Activated T-helper 1 cell treated with anti-CD3 and anti-CD28 coated beads, Interleukin-12 subunit alpha, Interleukin-12 subunit beta, Interleukin-2, Interleukin-4 antibody, amounts not matched to agents 30 ng/mL and 10 ng/mL and 1 ng/mL, durations not matched to agents 14 hours and 24 hours and 36 hours (primary cell): ENCODE measurements at regions not wholly inside any gene's neighbourhood (a gene's known extent, or its start where the extent isn't known, plus 50 kb on each side); places are given as distances from the start of the nearest gene placed in this dataset.
"Not testable (repeated sequence)": the region's sequence is repeated elsewhere in the genome, so short reads cannot be mapped to it uniquely, and the experiment has no call there.

Experiments
- DNase-seq: peaks from one replicate; pipeline ENCODE4 v3.0.0; 2021; ENCODE audit warnings: low spot score
- H3K27ac Mint-ChIP-seq: one replicate; pipeline ENCODE4 v1.8.0; 2021; ENCODE audit warnings: mild to moderate bottlenecking, mixed read lengths
- H3K27me3 Mint-ChIP-seq: one replicate; pipeline ENCODE4 v1.8.0; 2022; ENCODE audit warnings: mild to moderate bottlenecking, moderate library complexity, mixed read lengths; ENCODE audit not compliant: insufficient read depth
- H3K36me3 Mint-ChIP-seq: one replicate; pipeline ENCODE4 v1.8.0; 2021; ENCODE audit warnings: low read depth, mixed read lengths
- H3K4me1 Mint-ChIP-seq: one replicate; pipeline ENCODE4 v1.8.0; 2021; ENCODE audit warnings: low read depth, mixed read lengths
- H3K4me3 Mint-ChIP-seq: one replicate; pipeline ENCODE4 v1.8.0; 2021; ENCODE audit warnings: mild to moderate bottlenecking, moderate library complexity, mixed read lengths
- H3K9me3 Mint-ChIP-seq: one replicate; pipeline ENCODE4 v1.8.0; 2021; ENCODE audit warnings: mixed read lengths
- intact Hi-C: fragments of 100-400 bp; cut with micrococcal nuclease; formaldehyde crosslinking; loops from one replicate; pipeline ENCODE4 v1.15.1; 2024

GRCh38 chr5:145548097-145548496, 287.0 kb downstream of the PRELID2 start:
- Mint-ChIP-seq H3K36me3 (no peaks in the 10 kb centered on the region), H3K27me3 (no peaks in the 10 kb centered on the region), H3K4me3 (no peak overlapping the region), H3K4me1 (no peaks in the 10 kb centered on the region), H3K27ac (no peak overlapping the region), H3K9me3 (peaks cover 5% of the 10 kb centered on the region)
- intact Hi-C loops, result no loop called here
- DNase-seq, result no peak

DNA sequence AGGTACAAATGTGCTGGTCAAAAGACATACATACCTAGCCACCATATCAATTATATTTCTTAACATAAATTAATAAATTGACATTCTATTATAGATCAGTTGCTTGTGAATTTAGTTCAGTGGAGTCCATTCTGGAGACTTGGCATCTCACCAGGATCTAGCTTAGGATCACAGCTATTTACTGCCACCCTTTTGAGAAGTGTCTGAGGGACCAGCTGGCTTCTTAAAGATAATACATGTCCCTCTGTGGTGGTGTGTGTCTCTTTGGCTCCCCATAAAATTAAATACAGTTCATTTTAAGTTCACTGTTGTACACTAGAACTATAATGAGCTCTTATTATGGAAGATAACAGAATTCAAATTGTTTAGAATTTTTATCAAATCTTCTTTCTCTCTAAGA, 290.7 kb downstream of the PRELID2 start:
- Mint-ChIP-seq H3K36me3 (no peaks in the 10 kb centered on the region), H3K27ac (no peak overlapping the region), H3K4me1 (no peaks in the 10 kb centered on the region), H3K9me3 (no peaks in the 10 kb centered on the region), H3K27me3 (no peaks in the 10 kb centered on the region), H3K4me3 (no peak overlapping the region)
- intact Hi-C loops, result no loop called here
- DNase-seq, result no peak

- Mint-ChIP-seq H3K36me3 (no peaks in the 10 kb centered on the region), H3K4me3 (no peak overlapping the region), H3K27ac (no peak overlapping the region), H3K9me3 (no peaks in the 10 kb centered on the region), H3K27me3 (no peaks in the 10 kb centered on the region), H3K4me1 (no peaks in the 10 kb centered on the region)
- no peak for DNase-seq
- intact Hi-C loops, result no loop called here
These were observed 291.2 kb downstream of the PRELID2 start for GRCh38 chr5:145543968-145544367.

- no peak overlapping the region for H3K27ac Mint-ChIP-seq
- no peaks in the 10 kb centered on the region for H3K9me3 Mint-ChIP-seq
- no peak overlapping the region for H3K4me3 Mint-ChIP-seq
- no peak for DNase-seq
- H3K36me3 Mint-ChIP-seq, result no peaks in the 10 kb centered on the region
- intact Hi-C loops, result no loop called here
- no peaks in the 10 kb centered on the region for H3K27me3 Mint-ChIP-seq
- H3K4me1 Mint-ChIP-seq, result no peaks in the 10 kb centered on the region
These were observed 294.8 kb downstream of the PRELID2 start for GRCh38 chr5:145540375-145540774.

- no peaks in the 10 kb centered on the region for H3K36me3 Mint-ChIP-seq
- H3K4me1 Mint-ChIP-seq, result no peaks in the 10 kb centered on the region
- no peak overlapping the region for H3K4me3 Mint-ChIP-seq
- H3K27ac Mint-ChIP-seq, result no peak overlapping the region
- H3K27me3 Mint-ChIP-seq, result no peaks in the 10 kb centered on the region
- H3K9me3 Mint-ChIP-seq, result no peaks in the 10 kb centered on the region
- intact Hi-C loops, result no loop called here
- DNase-seq, result no peak
These were observed 295.9 kb downstream of the PRELID2 start for GRCh38 chr5:145539201-145539600.

DNA sequence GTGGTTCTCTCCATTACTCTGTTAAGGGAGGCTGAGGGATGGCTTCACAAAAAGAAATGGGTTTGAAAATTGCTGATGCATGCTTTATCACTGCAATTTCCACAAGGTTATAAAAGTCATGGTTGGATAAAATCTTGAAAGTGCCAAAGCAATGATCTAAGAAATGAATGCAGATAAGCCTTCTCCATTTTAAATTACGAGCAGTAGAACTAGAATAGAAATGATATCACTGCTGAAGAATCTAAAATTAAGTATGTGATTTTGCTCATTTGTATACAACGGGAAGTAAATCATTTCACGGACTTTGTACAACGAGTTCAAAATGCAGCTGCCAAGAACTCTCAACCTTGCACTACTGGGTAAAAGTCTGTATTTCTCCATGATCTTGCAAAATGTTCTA, 299.0 kb downstream of the PRELID2 start:
- H3K4me1 Mint-ChIP-seq, result no peaks in the 10 kb centered on the region
- no peaks in the 10 kb centered on the region for H3K9me3 Mint-ChIP-seq
- no peaks in the 10 kb centered on the region for H3K36me3 Mint-ChIP-seq
- no peak for DNase-seq
- H3K27ac Mint-ChIP-seq, result no peak overlapping the region
- H3K27me3 Mint-ChIP-seq, result no peaks in the 10 kb centered on the region
- no peak overlapping the region for H3K4me3 Mint-ChIP-seq
- intact Hi-C loops, result no loop called here

DNA sequence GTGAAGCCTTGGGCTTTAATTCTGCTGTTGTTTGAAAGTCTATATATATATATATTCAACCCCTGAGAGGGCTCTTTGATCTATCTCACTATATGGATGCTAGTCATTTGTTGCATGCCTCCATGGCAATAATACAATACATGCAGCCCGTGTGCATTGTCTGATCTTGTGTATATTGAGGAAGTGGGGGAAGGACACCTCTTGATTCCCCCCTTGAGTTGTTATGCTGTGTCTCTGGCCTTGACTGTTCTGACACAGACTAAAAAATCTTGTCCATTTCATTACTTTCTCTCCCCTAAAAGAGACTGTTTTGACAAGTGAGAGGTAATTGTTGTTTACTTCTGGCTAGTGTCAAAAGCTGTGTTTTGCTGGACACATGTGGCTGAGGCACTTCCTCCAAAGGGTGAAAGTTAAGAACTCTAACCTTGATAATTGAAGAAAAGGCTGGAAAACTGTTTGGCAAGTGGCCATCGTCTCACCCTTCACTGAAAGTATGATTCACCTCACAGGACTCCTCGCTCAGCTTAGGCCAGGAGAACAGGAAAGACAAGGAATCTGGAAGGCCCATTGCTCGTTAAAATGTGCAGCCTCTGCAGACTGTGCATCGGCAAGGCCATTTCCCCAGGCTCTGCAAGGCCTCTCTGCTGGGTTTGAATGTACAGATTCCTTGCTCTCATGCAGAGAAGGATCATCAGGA, 304.0 kb downstream of the PRELID2 start:
- no peaks in the 10 kb centered on the region for H3K27me3 Mint-ChIP-seq
- intact Hi-C loops, result no loop called here

DNA sequence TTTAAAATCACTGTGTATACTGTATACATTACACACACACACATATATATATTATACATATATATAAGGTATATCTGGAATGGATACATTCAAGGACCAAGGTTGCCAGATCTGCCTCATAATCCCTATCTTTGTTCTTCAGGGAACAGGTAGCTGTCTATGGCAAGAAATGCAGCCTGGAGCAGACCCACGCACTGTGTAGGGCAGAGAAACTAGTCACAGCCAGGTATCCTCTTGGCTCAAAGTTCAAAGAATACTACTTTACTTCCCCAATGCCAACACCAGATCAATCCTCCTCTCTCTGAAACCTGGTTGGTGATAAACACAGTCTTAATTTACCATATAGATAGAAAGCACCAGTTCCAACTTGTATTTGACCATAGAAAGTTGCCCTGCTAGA, 313.6 kb downstream of the PRELID2 start:
- Mint-ChIP-seq H3K4me3 (no peak overlapping the region), H3K27ac (no peak overlapping the region), H3K36me3 (no peaks in the 10 kb centered on the region), H3K27me3 (no peaks in the 10 kb centered on the region), H3K4me1 (no peaks in the 10 kb centered on the region), H3K9me3 (no peaks in the 10 kb centered on the region)
- intact Hi-C loops, result no loop called here
- DNase-seq, result no peak

More for the DNA sequence above, 304.0 kb downstream of the PRELID2 start:
- H3K9me3 Mint-ChIP-seq, result no peaks in the 10 kb centered on the region
- no peak for DNase-seq
- H3K4me3 Mint-ChIP-seq, result no peak overlapping the region
- H3K36me3 Mint-ChIP-seq, result no peaks in the 10 kb centered on the region
- no peak overlapping the region for H3K27ac Mint-ChIP-seq
- H3K4me1 Mint-ChIP-seq, result no peaks in the 10 kb centered on the region

- DNase-seq, result no peak
- no peaks in the 10 kb centered on the region for H3K27me3 Mint-ChIP-seq
- intact Hi-C loops, result no loop called here
- no peaks in the 10 kb centered on the region for H3K4me1 Mint-ChIP-seq
- no peak overlapping the region for H3K4me3 Mint-ChIP-seq
- H3K27ac Mint-ChIP-seq, result no peak overlapping the region
- no peaks in the 10 kb centered on the region for H3K36me3 Mint-ChIP-seq
- H3K9me3 Mint-ChIP-seq, result no peaks in the 10 kb centered on the region
These were observed 314.1 kb downstream of the PRELID2 start for GRCh38 chr5:145521066-145521465.

DNA sequence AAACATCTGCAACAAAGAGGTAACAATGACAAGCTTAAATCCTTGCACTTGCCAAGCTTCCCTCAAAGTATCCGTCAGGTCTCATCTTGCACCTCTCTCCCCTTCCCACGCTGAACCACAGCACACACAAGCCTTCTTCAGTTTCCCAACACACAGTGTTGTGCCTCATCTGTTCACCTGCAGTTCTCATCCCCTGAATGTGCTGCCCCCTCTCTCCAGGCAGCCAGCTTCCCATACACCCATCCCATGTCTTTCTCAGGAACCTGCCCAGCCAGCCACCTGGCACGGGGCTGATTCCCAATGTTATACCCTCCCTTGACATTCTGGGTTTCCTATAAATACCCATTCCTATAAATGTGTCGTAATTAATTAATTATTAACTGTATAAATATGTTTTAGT, 314.8 kb downstream of the PRELID2 start:
- H3K36me3 Mint-ChIP-seq, result no peaks in the 10 kb centered on the region

GRCh38 chr5:145517588-145517987, 317.6 kb downstream of the PRELID2 start:
- H3K27me3 Mint-ChIP-seq, H3K9me3 Mint-ChIP-seq, H3K36me3 Mint-ChIP-seq, H3K4me3 Mint-ChIP-seq, H3K4me1 Mint-ChIP-seq, intact Hi-C loops, H3K27ac Mint-ChIP-seq, DNase-seq: not testable (repeated sequence)

More for the DNA sequence above, 314.8 kb downstream of the PRELID2 start:
- H3K9me3 Mint-ChIP-seq, result no peaks in the 10 kb centered on the region
- no peaks in the 10 kb centered on the region for H3K27me3 Mint-ChIP-seq
- H3K4me3 Mint-ChIP-seq, result no peak overlapping the region
- H3K4me1 Mint-ChIP-seq, result no peaks in the 10 kb centered on the region
- intact Hi-C loops, result no loop called here
- DNase-seq, result no peak
- H3K27ac Mint-ChIP-seq, result no peak overlapping the region

GRCh38 chr5:145511351-145511750, 323.8 kb downstream of the PRELID2 start:
- no peaks in the 10 kb centered on the region for H3K36me3 Mint-ChIP-seq
- H3K4me3 Mint-ChIP-seq, result no peak overlapping the region
- no peak for DNase-seq
- H3K4me1 Mint-ChIP-seq, result no peaks in the 10 kb centered on the region
- H3K27ac Mint-ChIP-seq, result no peak overlapping the region
- peaks cover 6% of the 10 kb centered on the region for H3K9me3 Mint-ChIP-seq
- intact Hi-C loops, result no loop called here
- no peaks in the 10 kb centered on the region for H3K27me3 Mint-ChIP-seq

GRCh38 chr5:145510769-145511168, 324.4 kb downstream of the PRELID2 start:
- H3K9me3 Mint-ChIP-seq, result peaks cover 6% of the 10 kb centered on the region
- no peaks in the 10 kb centered on the region for H3K36me3 Mint-ChIP-seq
- intact Hi-C loops, result no loop called here
- no peak overlapping the region for H3K4me3 Mint-ChIP-seq
- H3K27ac Mint-ChIP-seq, result no peak overlapping the region
- H3K4me1 Mint-ChIP-seq, result no peaks in the 10 kb centered on the region
- DNase-seq, result no peak
- H3K27me3 Mint-ChIP-seq, result no peaks in the 10 kb centered on the region

GRCh38 chr5:145510324-145510723, 324.8 kb downstream of the PRELID2 start:
- no peak overlapping the region for H3K27ac Mint-ChIP-seq

More at GRCh38 chr5:145510324-145510723, 324.8 kb downstream of the PRELID2 start:
- H3K4me1 Mint-ChIP-seq, result no peaks in the 10 kb centered on the region
- H3K9me3 Mint-ChIP-seq, result peaks cover 6% of the 10 kb centered on the region
- no peak for DNase-seq
- H3K27me3 Mint-ChIP-seq, result no peaks in the 10 kb centered on the region
- no peaks in the 10 kb centered on the region for H3K36me3 Mint-ChIP-seq
- intact Hi-C loops, result no loop called here
- no peak overlapping the region for H3K4me3 Mint-ChIP-seq
